ENCODE measurements at regions not wholly inside any gene's neighbourhood (a gene's known extent, or its start where the extent isn't known, plus 50 kb on each side); places are given as distances from the start of the nearest gene placed in this dataset.

DNA sequence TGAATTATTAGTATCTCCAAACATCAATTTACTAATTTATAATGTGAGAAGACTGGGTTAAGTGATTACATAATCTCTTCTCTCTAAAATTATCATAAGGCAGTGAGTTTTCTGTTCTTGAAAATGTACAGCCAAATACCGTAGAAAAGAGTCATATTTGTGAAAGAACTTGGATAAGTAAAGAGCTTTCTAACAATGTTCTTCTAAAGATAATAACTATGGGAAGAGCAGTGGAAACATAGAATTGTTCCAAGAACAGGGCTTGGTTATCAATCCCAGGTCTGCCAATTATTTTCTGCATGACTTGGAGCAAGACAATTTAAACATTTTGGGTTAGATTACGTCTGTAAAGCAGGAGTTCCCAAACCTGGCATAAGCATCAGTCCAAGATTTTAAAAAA, 198.1 kb upstream of the SGK1 start:
- no peaks in the 10 kb centered on the region for H3K36me3 ChIP-seq
- no peak overlapping the region for H3K4me3 ChIP-seq
- no peak overlapping the region for H2AFZ ChIP-seq (replicated peaks)
- TF ChIP-seq, protein P1, sequence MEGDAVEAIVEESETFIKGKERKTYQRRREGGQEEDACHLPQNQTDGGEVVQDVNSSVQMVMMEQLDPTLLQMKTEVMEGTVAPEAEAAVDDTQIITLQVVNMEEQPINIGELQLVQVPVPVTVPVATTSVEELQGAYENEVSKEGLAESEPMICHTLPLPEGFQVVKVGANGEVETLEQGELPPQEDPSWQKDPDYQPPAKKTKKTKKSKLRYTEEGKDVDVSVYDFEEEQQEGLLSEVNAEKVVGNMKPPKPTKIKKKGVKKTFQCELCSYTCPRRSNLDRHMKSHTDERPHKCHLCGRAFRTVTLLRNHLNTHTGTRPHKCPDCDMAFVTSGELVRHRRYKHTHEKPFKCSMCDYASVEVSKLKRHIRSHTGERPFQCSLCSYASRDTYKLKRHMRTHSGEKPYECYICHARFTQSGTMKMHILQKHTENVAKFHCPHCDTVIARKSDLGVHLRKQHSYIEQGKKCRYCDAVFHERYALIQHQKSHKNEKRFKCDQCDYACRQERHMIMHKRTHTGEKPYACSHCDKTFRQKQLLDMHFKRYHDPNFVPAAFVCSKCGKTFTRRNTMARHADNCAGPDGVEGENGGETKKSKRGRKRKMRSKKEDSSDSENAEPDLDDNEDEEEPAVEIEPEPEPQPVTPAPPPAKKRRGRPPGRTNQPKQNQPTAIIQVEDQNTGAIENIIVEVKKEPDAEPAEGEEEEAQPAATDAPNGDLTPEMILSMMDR (IDR thresholded peaks at IDR 0.05): no peak
- TF ChIP-seq EZH2 (IDR thresholded peaks at IDR 0.05) (no peak), EZH2phosphoT487 (IDR thresholded peaks at IDR 0.05) (no peak)
- H3K27ac Mint-ChIP-seq: no peak overlapping the region
- no peak for DNase-seq (ENCODE audit: low spot score)
- H3K4me1 ChIP-seq: no peaks in the 10 kb centered on the region
- no peaks in the 10 kb centered on the region for H4K20me1 ChIP-seq (ENCODE audit: low read depth)
- peaks cover 15% of the 10 kb centered on the region for H3K4me1 Mint-ChIP-seq
- no peaks in the 10 kb centered on the region for H3F3A ChIP-seq (ENCODE audit: low read depth)
- H3K9me3 Mint-ChIP-seq: no peaks in the 10 kb centered on the region
- H3K36me3 Mint-ChIP-seq: no peaks in the 10 kb centered on the region
- H3K9me3 ChIP-seq (ENCODE audit: low read depth): no peaks in the 10 kb centered on the region
- no peaks in the 10 kb centered on the region for H3K27me3 ChIP-seq
- H3K27ac ChIP-seq: no peak overlapping the region
- no peak overlapping the region for H3K4me3 Mint-ChIP-seq
- H3K27me3 Mint-ChIP-seq (ENCODE audit: insufficient read depth, low read depth): peaks cover 7% of the 10 kb centered on the region
- no peaks in the 10 kb centered on the region for H3K79me2 ChIP-seq (ENCODE audit: low read depth)
- H3K4me2 ChIP-seq: no peak overlapping the region
- no peak overlapping the region for H3K9ac ChIP-seq

DNA sequence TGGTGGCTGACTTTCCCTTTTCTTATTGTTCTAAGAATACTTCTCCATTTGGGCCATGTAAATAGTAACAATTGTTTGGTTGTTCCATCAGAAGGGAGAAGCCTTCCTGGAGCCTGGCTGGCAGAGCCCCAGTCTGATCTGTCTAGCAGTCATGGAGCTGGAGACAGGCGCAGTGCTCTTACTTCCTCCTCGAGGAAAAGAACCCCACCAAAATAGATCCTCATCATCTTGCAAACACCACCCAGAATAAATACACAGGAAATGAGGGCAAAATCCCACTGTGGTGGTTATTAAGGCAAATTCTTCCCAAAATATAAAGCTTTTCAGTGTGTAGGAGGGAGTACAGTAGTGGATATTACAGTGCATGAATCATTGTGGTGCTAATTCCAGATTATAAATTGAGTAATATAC, 195.1 kb upstream of the SGK1 start:
- no peaks in the 10 kb centered on the region for H4K20me1 ChIP-seq (ENCODE audit: low read depth)
- H3K36me3 ChIP-seq: no peaks in the 10 kb centered on the region
- H3K9ac ChIP-seq: no peak overlapping the region
- H3K79me2 ChIP-seq (ENCODE audit: low read depth): no peaks in the 10 kb centered on the region
- Mint-ChIP-seq H3K4me1 (peaks cover 11% of the 10 kb centered on the region), H3K9me3 (no peaks in the 10 kb centered on the region), H3K36me3 (no peaks in the 10 kb centered on the region), H3K4me3 (no peak overlapping the region), H3K27ac (no peak overlapping the region), H3K27me3 (ENCODE audit: insufficient read depth, low read depth) (peaks cover 2% of the 10 kb centered on the region)
- no peak overlapping the region for H3K4me3 ChIP-seq
- H3K27ac ChIP-seq: no peak overlapping the region
- no peaks in the 10 kb centered on the region for H3F3A ChIP-seq (ENCODE audit: low read depth)
- H3K4me1 ChIP-seq: no peaks in the 10 kb centered on the region
- H3K27me3 ChIP-seq: no peaks in the 10 kb centered on the region
- no peak for DNase-seq (ENCODE audit: low spot score)
- TF ChIP-seq EZH2phosphoT487 (IDR thresholded peaks at IDR 0.05) (no peak), EZH2 (IDR thresholded peaks at IDR 0.05) (no peak)
- TF ChIP-seq, protein P1 (IDR thresholded peaks at IDR 0.05): no peak
- H3K9me3 ChIP-seq (ENCODE audit: low read depth): no peaks in the 10 kb centered on the region
- H3K4me2 ChIP-seq: no peak overlapping the region
- no peak overlapping the region for H2AFZ ChIP-seq (replicated peaks)

DNA sequence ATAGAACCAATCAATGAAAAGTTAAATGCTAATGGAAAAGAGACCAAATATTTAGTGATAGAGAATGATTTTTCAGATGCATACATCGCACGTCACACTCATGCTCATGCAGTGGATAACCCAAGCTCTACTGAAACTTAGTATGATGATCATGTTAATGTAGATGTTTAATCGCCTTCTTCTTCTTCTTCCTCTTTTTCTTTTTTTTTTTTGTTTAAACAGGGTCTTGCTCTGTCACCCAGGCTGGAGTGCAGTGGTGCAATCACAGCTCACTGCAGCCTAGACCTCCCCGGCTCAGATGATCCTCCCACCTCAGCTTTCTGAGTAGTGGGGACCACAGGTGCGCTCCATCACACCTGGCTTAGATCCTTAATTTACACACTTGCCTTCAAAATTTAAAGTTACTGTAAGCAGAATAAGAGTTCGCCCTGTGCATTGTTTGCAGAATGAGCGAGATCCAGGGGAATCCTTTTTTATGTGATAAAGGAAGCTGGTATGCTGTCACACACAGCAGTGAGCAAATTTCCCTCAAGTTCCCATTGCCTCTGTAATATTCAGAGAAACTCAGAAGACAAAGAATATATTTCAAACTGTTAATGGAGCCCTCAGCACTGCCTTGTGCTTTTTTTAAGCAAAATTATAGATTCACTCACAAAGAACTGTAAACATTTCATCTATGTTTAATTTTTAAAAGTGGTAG, 194.2 kb upstream of the SGK1 start:
- no peaks in the 10 kb centered on the region for H3K79me2 ChIP-seq (ENCODE audit: low read depth)
- Mint-ChIP-seq H3K27ac (no peak overlapping the region), H3K4me3 (no peak overlapping the region), H3K36me3 (no peaks in the 10 kb centered on the region), H3K4me1 (peaks cover 6% of the 10 kb centered on the region), H3K9me3 (no peaks in the 10 kb centered on the region), H3K27me3 (ENCODE audit: insufficient read depth, low read depth) (no peaks in the 10 kb centered on the region)
- H3K9ac ChIP-seq: no peak overlapping the region
- TF ChIP-seq EZH2phosphoT487 (IDR thresholded peaks at IDR 0.05): no peak
- TF ChIP-seq, protein P1 (IDR thresholded peaks at IDR 0.05): no peak
- TF ChIP-seq EZH2 (IDR thresholded peaks at IDR 0.05): no peak
- no peaks in the 10 kb centered on the region for H3K4me1 ChIP-seq
- H4K20me1 ChIP-seq (ENCODE audit: low read depth): no peaks in the 10 kb centered on the region
- DNase-seq (ENCODE audit: low spot score): no peak
- H3K9me3 ChIP-seq (ENCODE audit: low read depth): no peaks in the 10 kb centered on the region
- H3K4me3 ChIP-seq: no peak overlapping the region
- H3F3A ChIP-seq (ENCODE audit: low read depth): no peaks in the 10 kb centered on the region
- no peak overlapping the region for H2AFZ ChIP-seq (replicated peaks)
- no peak overlapping the region for H3K27ac ChIP-seq
- no peaks in the 10 kb centered on the region for H3K27me3 ChIP-seq
- H3K4me2 ChIP-seq: no peak overlapping the region
- H3K36me3 ChIP-seq: no peaks in the 10 kb centered on the region

Measured in neural progenitor cell (in vitro differentiated cells).